Tibial artery (tissue), 4 donors: ENCODE measurements at regions not wholly inside any gene's neighbourhood (a gene's known extent, or its start where the extent isn't known, plus 50 kb on each side); places are given as distances from the start of the nearest gene placed in this dataset.

Source experiments
- DNase-seq, 2 donors: peaks; one replicate each; pipeline ENCODE4 v3.0.0-alpha.2; 2019
- H3K27ac ChIP-seq, 2 donors: fragments of 200-600 bp; sonication (generic) in 1 of 2; 1 replicate in 1 of 2; 2 replicates in 1 of 2; pipeline ENCODE4 v1.5.1; 2018 to 2019; ENCODE audit warnings: mild to moderate bottlenecking in 1 of 2
- H3K27me3 ChIP-seq, 2 donors: fragments of 200-600 bp; sonication (generic) in 1 of 2; one replicate each; pipeline versions ENCODE4 v1.5.1 to v1.6.0; 2016 to 2019
- H3K36me3 ChIP-seq, 3 donors: fragments of 200-600 bp; sonication (generic) in 2 of 3; one replicate each; pipeline ENCODE4 v1.5.1; 2016 to 2019; ENCODE audit warnings: mild to moderate bottlenecking in 2 of 3
- H3K4me1 ChIP-seq, 4 donors: fragments of 200-600 bp; sonication (generic) in 2 of 4; 1 replicate in 3 of 4; 2 replicates in 1 of 4; pipeline ENCODE4 v1.5.1; 2016 to 2019
- H3K4me3 ChIP-seq, 2 donors: fragments of 200-600 bp; sonication (generic) in 1 of 2; 1 replicate in 1 of 2; 2 replicates in 1 of 2; pipeline ENCODE4 v1.5.1; 2018 to 2019; ENCODE audit warnings: mild to moderate bottlenecking in 2 of 2
- H3K9me3 ChIP-seq, 3 donors: fragments of 200-600 bp; sonication (generic) in 1 of 3; one replicate each; pipeline ENCODE4 v1.5.1; 2016 to 2019
- intact Hi-C: fragments of 100-400 bp; cut with DNase I; formaldehyde crosslinking; loops from one replicate; pipeline ENCODE4 v1.15.0; 2023; ENCODE audit warnings: low total_unique reads
- TF ChIP-seq, protein P1 (sequence below), 2 experiments: fragments of 200-600 bp in 1 of 2; fragments of 450-650 bp in 1 of 2; IDR thresholded peaks; one replicate each; pipeline ENCODE4 v1.5.1; 2017 to 2019; ENCODE audit warnings: antibody characterized with exemption in 2 of 2, mild to moderate bottlenecking in 1 of 2, moderate library complexity in 1 of 2

DNA sequence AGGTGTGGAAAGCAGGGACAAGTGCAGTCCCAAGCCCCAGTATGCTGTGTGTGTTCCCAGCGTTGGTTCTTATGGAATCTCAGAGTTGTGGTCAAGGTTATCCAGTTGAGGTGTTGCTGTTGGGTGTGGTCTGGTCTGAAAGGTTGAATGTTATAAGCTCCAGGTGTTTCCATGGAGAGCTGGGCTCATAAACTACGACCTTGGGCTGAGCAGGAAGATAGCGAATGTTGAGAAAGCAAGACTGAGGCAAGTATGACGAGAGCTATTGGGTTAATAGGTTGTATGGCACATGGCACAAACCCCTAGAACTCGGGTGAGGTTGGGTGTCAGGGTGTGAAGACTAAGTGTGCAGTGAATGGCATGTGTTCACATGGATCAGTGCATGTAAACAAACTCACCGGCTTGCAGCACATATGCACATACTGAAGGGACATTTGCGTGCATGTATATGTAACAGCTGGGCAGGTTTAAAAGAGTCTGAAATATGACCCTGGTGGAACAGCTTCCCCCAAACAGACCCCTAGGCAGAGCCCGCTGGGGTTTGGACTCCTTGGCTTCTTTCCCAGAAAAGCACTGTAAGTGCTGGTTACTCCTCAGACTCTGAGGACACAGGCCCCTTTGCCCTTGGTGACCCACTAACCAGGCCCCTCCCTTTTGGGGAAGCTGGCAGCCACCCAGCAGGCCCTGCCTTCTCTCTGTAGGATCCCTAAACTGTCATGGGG lies 117.5 kb downstream of the NAV1 start:
- Histone ChIP-seq H3K4me3 (no peak overlapping the region), H3K9me3 (no peaks in the 10 kb centered on the region), H3K27ac (no peak overlapping the region), H3K27me3 (no peaks in the 10 kb centered on the region), H3K4me1 (peaks cover 0 to 5% (median 2%) of the 10 kb centered on the region in 4 donors), H3K36me3 (peaks cover 0 to 4% (median 0%) of the 10 kb centered on the region in 3 donors)
- no peak for DNase-seq
- intact Hi-C loops = no loop called here
- TF ChIP-seq, protein P1, sequence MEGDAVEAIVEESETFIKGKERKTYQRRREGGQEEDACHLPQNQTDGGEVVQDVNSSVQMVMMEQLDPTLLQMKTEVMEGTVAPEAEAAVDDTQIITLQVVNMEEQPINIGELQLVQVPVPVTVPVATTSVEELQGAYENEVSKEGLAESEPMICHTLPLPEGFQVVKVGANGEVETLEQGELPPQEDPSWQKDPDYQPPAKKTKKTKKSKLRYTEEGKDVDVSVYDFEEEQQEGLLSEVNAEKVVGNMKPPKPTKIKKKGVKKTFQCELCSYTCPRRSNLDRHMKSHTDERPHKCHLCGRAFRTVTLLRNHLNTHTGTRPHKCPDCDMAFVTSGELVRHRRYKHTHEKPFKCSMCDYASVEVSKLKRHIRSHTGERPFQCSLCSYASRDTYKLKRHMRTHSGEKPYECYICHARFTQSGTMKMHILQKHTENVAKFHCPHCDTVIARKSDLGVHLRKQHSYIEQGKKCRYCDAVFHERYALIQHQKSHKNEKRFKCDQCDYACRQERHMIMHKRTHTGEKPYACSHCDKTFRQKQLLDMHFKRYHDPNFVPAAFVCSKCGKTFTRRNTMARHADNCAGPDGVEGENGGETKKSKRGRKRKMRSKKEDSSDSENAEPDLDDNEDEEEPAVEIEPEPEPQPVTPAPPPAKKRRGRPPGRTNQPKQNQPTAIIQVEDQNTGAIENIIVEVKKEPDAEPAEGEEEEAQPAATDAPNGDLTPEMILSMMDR (IDR thresholded peaks at IDR 0.05) = no peak

DNA sequence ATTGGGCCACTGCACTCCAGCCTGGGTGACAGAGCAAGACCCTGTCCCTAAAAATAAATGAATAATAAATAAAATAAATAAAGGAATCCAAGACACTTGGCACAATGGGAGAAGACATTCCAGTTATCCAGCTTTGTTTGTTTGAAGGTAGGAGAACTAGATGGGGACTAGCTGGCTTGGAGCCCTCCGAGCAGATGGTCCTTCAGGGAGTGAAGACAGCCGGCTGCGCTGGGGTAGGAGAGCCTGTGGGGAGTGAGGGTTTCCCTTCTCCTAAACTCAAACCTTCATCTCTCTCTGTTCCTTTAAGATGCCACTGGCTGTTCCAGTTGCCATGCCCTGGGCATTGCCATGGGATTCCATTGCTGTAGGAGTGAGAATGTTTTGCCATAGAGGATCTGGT lies 120.6 kb downstream of the NAV1 start:
- peaks cover 0 to 4% (median 0%) of the 10 kb centered on the region in 3 donors for H3K36me3 ChIP-seq
- H3K9me3 ChIP-seq = no peaks in the 10 kb centered on the region
- no peak overlapping the region for H3K4me3 ChIP-seq
- TF ChIP-seq, protein P1 (IDR thresholded peaks at IDR 0.05) = no peak
- H3K27ac ChIP-seq = no peak overlapping the region
- DNase-seq = no peak
- H3K4me1 ChIP-seq = peaks cover 0 to 5% (median 0%) of the 10 kb centered on the region in 4 donors
- H3K27me3 ChIP-seq = no peaks in the 10 kb centered on the region
- intact Hi-C loops = no loop called here

DNA sequence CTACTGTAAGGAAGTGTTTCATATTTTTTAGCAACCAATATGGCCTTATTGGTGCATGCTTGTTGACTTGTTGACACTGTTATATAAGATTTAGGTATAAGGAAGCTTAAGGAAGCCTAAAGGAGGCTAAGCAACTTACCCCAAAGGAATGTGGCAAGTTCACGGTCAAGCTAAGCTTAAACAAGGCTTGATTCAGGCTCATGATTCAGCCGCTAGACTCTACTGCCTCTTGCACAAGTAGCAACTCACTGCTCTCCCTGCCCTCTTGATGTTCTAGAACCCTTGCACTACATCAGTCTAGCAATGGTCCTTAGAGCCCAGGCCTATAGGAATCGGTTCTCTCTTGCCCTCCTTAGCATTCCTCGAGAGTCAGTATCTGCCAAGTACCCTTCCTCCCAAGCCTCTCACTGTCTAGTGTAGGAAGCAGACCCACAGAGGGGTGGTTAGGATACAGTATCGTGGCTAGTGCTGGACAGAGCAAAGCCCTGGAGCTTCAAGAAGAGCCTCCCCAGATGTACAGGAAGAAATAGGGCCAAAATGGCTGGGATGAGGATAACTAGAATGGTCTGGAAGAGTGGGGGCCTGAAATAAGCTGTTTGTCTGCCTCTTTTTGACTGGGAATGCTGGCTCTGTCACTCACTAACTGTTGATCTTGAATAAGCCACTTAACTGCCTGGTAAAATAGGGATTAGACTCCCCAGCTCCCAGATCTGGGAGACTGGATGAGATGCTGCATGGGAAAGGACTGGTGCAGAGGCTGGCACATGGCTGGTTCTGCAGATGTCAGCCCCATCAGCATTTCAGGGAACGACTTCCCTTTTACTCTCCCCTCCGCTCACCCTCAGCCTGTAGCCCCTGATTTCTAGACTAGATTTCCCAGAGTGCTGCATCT lies 122.2 kb downstream of the NAV1 start:
- Histone ChIP-seq H3K9me3 (no peaks in the 10 kb centered on the region), H3K27ac (no peak overlapping the region), H3K4me3 (no peak overlapping the region), H3K36me3 (peaks cover 0 to 4% (median 0%) of the 10 kb centered on the region in 3 donors), H3K4me1 (peaks cover 0 to 5% (median 0%) of the 10 kb centered on the region in 4 donors), H3K27me3 (no peaks in the 10 kb centered on the region)
- intact Hi-C loops = loop anchor here (5.0 kb wide), 1 partner anchor 49 kb away; no protein-coding TSS in a partner anchor
- TF ChIP-seq, protein P1 (IDR thresholded peaks at IDR 0.05) = no peak
- DNase-seq = no peak

DNA sequence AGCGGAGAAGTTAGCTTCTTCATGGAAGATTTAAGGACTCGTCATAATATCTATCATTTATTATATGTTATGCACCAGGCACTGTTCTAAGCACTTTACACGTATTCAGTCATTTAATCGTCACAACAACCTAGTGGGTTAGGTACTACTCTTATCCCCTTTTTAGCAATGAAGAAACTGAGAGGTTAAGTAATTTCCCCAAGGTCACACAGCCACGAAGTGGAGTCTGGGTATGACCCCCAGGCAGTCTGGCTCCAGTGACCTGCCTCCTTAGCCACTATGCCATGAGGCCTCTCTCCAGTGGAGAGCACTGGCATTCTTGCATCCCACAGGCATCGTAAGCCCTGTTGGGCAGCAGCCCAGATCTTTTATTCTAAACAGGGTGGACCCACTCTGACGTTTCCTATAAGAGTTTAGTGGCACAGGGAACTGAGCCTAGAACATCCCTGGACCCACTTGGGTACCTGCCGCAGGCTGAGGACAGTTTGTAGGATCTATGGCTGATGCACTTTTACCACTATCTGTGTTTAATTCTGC lies 123.0 kb downstream of the NAV1 start:
- no peaks in the 10 kb centered on the region for H3K9me3 ChIP-seq
- H3K27me3 ChIP-seq = no peaks in the 10 kb centered on the region
- intact Hi-C loops = loop anchor here (5.0 kb wide), 1 partner anchor 50 kb away; no protein-coding TSS in a partner anchor
- peaks cover 0 to 4% (median 0%) of the 10 kb centered on the region in 3 donors for H3K36me3 ChIP-seq
- H3K4me3 ChIP-seq = no peak overlapping the region
- TF ChIP-seq, protein P1 (IDR thresholded peaks at IDR 0.05) = no peak
- no peak for DNase-seq
- H3K4me1 ChIP-seq = peaks cover 0 to 1% (median 0%) of the 10 kb centered on the region in 4 donors
- H3K27ac ChIP-seq = no peak overlapping the region

DNA sequence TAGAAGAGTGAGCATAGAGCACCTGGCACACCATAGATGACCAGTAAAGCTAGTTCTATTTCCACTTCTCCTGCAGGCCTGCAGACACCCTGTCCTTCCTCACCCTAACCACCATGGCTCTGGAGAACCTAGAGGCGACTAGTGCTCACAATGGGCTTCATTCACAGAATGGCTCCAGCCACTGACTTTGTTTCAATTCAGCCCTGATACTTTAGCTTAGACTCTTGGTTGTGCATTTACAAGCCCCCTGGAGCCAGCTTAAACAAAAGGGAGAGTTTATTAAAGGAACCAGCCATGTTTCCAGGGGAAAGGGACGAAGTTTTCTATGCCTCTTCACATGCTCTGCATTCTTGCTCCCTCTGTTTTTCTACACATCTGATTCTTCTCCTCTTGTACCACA lies 123.7 kb downstream of the NAV1 start:
- Histone ChIP-seq H3K4me1 (no peaks in the 10 kb centered on the region), H3K27me3 (no peaks in the 10 kb centered on the region), H3K9me3 (no peaks in the 10 kb centered on the region), H3K27ac (no peak overlapping the region), H3K4me3 (no peak overlapping the region), H3K36me3 (peaks cover 0 to 4% (median 0%) of the 10 kb centered on the region in 3 donors)
- no peak for DNase-seq
- intact Hi-C loops = loop anchor here (5.0 kb wide), 1 partner anchor 50 kb away; no protein-coding TSS in a partner anchor
- TF ChIP-seq, protein P1 (IDR thresholded peaks at IDR 0.05) = no peak
